ENCODE measurements at regions not wholly inside any gene's neighbourhood (a gene's known extent, or its start where the extent isn't known, plus 50 kb on each side); places are given as distances from the start of the nearest gene placed in this dataset.

- Histone ChIP-seq H3K36me3 (no peaks in the 10 kb centered on the region), H3K9me3 (no peaks in the 10 kb centered on the region), H3K27ac (no peak overlapping the region), H3K27me3 (replicated peaks; ENCODE audit: insufficient read depth) (no peaks in the 10 kb centered on the region), H3K4me1 (replicated peaks) (no peaks in the 10 kb centered on the region), H3K4me3 (no peak overlapping the region)
- no peak for DNase-seq (ENCODE audit: low spot score)
- intact Hi-C loops (cut with DNase I): no loop called here
- TF ChIP-seq POLR2A (IDR thresholded peaks at IDR 0.05) (no peak), POLR2AphosphoS5 (IDR thresholded peaks at IDR 0.05) (no peak), CTCF (IDR thresholded peaks at IDR 0.05) (no peak)
- WGBS: 87% methylated on average over 2 of the region's 2 CpGs
Measured at GRCh38 chr2:215848698-215849097, 164.7 kb downstream of the MREG start.

- no peaks in the 10 kb centered on the region for H3K36me3 ChIP-seq
- H3K27ac ChIP-seq: no peak overlapping the region
- 87% methylated on average over 3 of the region's 3 CpGs for WGBS
- no peaks in the 10 kb centered on the region for H3K27me3 ChIP-seq (replicated peaks; ENCODE audit: insufficient read depth)
- H3K4me3 ChIP-seq: no peak overlapping the region
- no peaks in the 10 kb centered on the region for H3K4me1 ChIP-seq (replicated peaks)
- TF ChIP-seq POLR2AphosphoS5 (IDR thresholded peaks at IDR 0.05): no peak
- no peak for TF ChIP-seq CTCF (IDR thresholded peaks at IDR 0.05)
- no peak for TF ChIP-seq POLR2A (IDR thresholded peaks at IDR 0.05)
- intact Hi-C loops (cut with DNase I): no loop called here
- no peak for DNase-seq (ENCODE audit: low spot score)
- no peaks in the 10 kb centered on the region for H3K9me3 ChIP-seq
Measured at GRCh38 chr2:215848146-215848545, 165.2 kb downstream of the MREG start.

- no peak for DNase-seq (ENCODE audit: low spot score)
- no peaks in the 10 kb centered on the region for H3K4me1 ChIP-seq (replicated peaks)
- H3K27ac ChIP-seq: no peak overlapping the region
- no peaks in the 10 kb centered on the region for H3K9me3 ChIP-seq
- TF ChIP-seq POLR2AphosphoS5 (IDR thresholded peaks at IDR 0.05): no peak
- TF ChIP-seq CTCF (IDR thresholded peaks at IDR 0.05): no peak
- no peak for TF ChIP-seq POLR2A (IDR thresholded peaks at IDR 0.05)
- intact Hi-C loops (cut with DNase I): no loop called here
- no peaks in the 10 kb centered on the region for H3K27me3 ChIP-seq (replicated peaks; ENCODE audit: insufficient read depth)
- no peaks in the 10 kb centered on the region for H3K36me3 ChIP-seq
- no peak overlapping the region for H3K4me3 ChIP-seq
- 92% methylated on average over 6 of the region's 6 CpGs for WGBS
Measured at GRCh38 chr2:215847718-215848117, 165.6 kb downstream of the MREG start.

GRCh38 chr2:215847056-215847455 lies 166.3 kb downstream of the MREG start:
- whole genome bisulfite sequencing: 77% methylated on average over 3 of the region's 3 CpGs
- no peak for DNase-seq (ENCODE audit: low spot score)
- Histone ChIP-seq H3K4me3 (no peak overlapping the region), H3K27ac (no peak overlapping the region), H3K27me3 (replicated peaks; ENCODE audit: insufficient read depth) (no peaks in the 10 kb centered on the region), H3K4me1 (replicated peaks) (no peaks in the 10 kb centered on the region), H3K9me3 (no peaks in the 10 kb centered on the region), H3K36me3 (no peaks in the 10 kb centered on the region)
- intact Hi-C loops (cut with DNase I): no loop called here
- no peak for TF ChIP-seq POLR2A (IDR thresholded peaks at IDR 0.05)
- no peak for TF ChIP-seq POLR2AphosphoS5 (IDR thresholded peaks at IDR 0.05)
- TF ChIP-seq CTCF (IDR thresholded peaks at IDR 0.05): no peak

GRCh38 chr2:215845839-215846586 lies 167.3 kb downstream of the MREG start:
- H3K36me3 ChIP-seq: no peaks in the 10 kb centered on the region
- no peak overlapping the region for H3K27ac ChIP-seq
- 76% methylated on average over 8 of the region's 8 CpGs for WGBS
- no peaks in the 10 kb centered on the region for H3K4me1 ChIP-seq (replicated peaks)
- intact Hi-C loops (cut with DNase I): no loop called here
- no peak for DNase-seq (ENCODE audit: low spot score)
- no peak overlapping the region for H3K4me3 ChIP-seq
- TF ChIP-seq POLR2A (IDR thresholded peaks at IDR 0.05): no peak
- TF ChIP-seq CTCF (IDR thresholded peaks at IDR 0.05): no peak
- no peak for TF ChIP-seq POLR2AphosphoS5 (IDR thresholded peaks at IDR 0.05)
- H3K27me3 ChIP-seq (replicated peaks; ENCODE audit: insufficient read depth): no peaks in the 10 kb centered on the region
- no peaks in the 10 kb centered on the region for H3K9me3 ChIP-seq
